Neutrophil (primary cell): ENCODE measurements at regions not wholly inside any gene's neighbourhood (a gene's known extent, or its start where the extent isn't known, plus 50 kb on each side); places are given as distances from the start of the nearest gene placed in this dataset.

ENCODE experiments used
- H3K27ac ChIP-seq: fragments of 200-600 bp; sonication (generic); 2 replicates; pipeline ENCODE4 v1.5.1; 2016; ENCODE audit warnings: mild to moderate bottlenecking, moderate library complexity
- H3K27me3 ChIP-seq: fragments of 200-600 bp; sonication (generic); 2 replicates; pipeline ENCODE4 v1.6.0; 2016; ENCODE audit warnings: mild to moderate bottlenecking
- H3K36me3 ChIP-seq: fragments of 200-600 bp; sonication (generic); 2 replicates; pipeline ENCODE4 v1.5.1; 2017
- H3K4me1 ChIP-seq, 2 experiments: fragments of 200-600 bp in 1 of 2; sonication (generic) in 1 of 2; 1 replicate in 1 of 2; 2 replicates in 1 of 2; pipeline versions ENCODE4 v1.5.1 to v1.6.1; 2013 to 2016; ENCODE audit warnings: low read depth in 1 of 2, low read length in 1 of 2, mild to moderate bottlenecking in 1 of 2, moderate library complexity in 1 of 2; ENCODE audit not compliant: control insufficient read depth in 1 of 2, insufficient read depth in 1 of 2
- H3K4me3 ChIP-seq, 2 experiments: fragments of 200-600 bp in 1 of 2; sonication (generic) in 1 of 2; 1 replicate in 1 of 2; 2 replicates in 1 of 2; pipeline ENCODE4 v1.5.1; 2013 to 2016; ENCODE audit warnings: low read depth in 1 of 2, low read length in 1 of 2, mild to moderate bottlenecking in 1 of 2, moderate library complexity in 1 of 2
- H3K9me3 ChIP-seq: fragments of 200-600 bp; sonication (generic); 2 replicates; pipeline ENCODE4 v1.5.1; 2016
- TF ChIP-seq, protein P1 (sequence below): fragments of 200-600 bp; sonication (generic); IDR thresholded peaks from 2 replicates; pipeline ENCODE4 v1.5.1; 2016; ENCODE audit warnings: antibody characterized with exemption

DNA sequence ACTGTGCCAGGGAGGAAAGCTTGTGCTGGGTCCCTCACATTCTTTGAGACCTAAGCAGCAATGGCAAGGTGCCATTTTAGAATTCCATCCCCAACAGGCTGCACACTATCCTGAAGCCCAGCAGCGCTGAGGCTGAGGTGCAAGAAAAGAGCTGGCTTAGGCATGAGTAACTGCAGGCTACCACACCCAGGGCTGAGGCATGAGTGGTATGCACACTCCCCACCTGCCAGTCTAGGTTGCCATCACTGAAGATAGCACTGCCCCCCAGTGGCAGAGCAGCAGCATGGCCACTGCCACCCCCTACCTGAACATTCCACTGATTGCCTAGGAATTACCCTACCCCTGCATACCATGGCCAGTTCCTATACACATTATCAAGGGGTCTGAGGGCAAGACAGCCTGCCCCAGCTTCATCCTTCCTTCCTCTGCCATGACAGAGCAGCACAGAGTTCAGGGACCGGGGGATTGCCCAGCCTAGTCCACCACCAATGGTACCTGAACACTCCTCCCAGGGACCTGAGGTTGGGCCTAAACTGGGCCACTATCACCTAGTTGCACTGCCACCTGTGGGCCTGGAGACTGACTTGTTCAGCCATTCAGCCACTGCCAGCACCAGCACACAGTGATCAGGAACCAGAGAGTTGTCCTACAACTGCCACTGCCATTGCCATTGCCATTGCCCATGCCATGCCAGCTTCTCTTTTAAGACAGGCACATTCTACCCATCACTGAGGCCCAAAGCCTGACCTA is 129.8 kb downstream of the SATB1 start:
- no peaks in the 10 kb centered on the region for H3K36me3 ChIP-seq
- H3K9me3 ChIP-seq: no peaks in the 10 kb centered on the region
- no peak overlapping the region for H3K4me3 ChIP-seq

GRCh38 chr3:18290157-18290556 is 135.0 kb downstream of the SATB1 start:
- no peak overlapping the region for H3K27ac ChIP-seq
- H3K36me3 ChIP-seq: no peaks in the 10 kb centered on the region
- TF ChIP-seq, protein P1, sequence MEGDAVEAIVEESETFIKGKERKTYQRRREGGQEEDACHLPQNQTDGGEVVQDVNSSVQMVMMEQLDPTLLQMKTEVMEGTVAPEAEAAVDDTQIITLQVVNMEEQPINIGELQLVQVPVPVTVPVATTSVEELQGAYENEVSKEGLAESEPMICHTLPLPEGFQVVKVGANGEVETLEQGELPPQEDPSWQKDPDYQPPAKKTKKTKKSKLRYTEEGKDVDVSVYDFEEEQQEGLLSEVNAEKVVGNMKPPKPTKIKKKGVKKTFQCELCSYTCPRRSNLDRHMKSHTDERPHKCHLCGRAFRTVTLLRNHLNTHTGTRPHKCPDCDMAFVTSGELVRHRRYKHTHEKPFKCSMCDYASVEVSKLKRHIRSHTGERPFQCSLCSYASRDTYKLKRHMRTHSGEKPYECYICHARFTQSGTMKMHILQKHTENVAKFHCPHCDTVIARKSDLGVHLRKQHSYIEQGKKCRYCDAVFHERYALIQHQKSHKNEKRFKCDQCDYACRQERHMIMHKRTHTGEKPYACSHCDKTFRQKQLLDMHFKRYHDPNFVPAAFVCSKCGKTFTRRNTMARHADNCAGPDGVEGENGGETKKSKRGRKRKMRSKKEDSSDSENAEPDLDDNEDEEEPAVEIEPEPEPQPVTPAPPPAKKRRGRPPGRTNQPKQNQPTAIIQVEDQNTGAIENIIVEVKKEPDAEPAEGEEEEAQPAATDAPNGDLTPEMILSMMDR: no peak
- H3K4me3 ChIP-seq: no peak overlapping the region
- no peaks in the 10 kb centered on the region for H3K4me1 ChIP-seq
- H3K9me3 ChIP-seq: no peaks in the 10 kb centered on the region
- no peaks in the 10 kb centered on the region for H3K27me3 ChIP-seq

More for the DNA sequence above, 129.8 kb downstream of the SATB1 start:
- TF ChIP-seq, protein P1: no peak
- Histone ChIP-seq H3K4me1 (no peaks in the 10 kb centered on the region), H3K27me3 (no peaks in the 10 kb centered on the region), H3K27ac (no peak overlapping the region)

DNA sequence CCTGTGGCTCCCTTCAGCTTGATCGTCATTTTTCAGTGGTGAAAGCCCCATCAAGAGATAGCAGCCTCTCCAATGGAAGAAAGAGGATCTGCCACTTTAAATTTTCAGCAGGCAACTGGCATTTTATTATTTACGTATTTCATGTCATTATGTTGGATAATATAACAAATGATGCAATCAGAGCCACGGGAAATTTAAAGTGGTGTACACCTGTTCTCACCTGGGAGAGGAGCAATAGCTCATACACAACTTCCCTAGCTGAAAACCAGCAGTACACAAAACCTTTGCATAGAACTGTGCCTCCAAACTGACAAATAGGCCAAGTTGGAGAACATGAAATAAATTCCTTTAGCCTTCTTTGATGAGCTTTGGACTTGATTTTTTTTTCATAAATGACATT is 136.9 kb downstream of the SATB1 start:
- Histone ChIP-seq H3K27ac (no peak overlapping the region), H3K36me3 (no peaks in the 10 kb centered on the region), H3K4me1 (no peaks in the 10 kb centered on the region), H3K9me3 (no peaks in the 10 kb centered on the region), H3K27me3 (no peaks in the 10 kb centered on the region), H3K4me3 (no peak overlapping the region)
- TF ChIP-seq, protein P1: no peak

- H3K27me3 ChIP-seq: no peaks in the 10 kb centered on the region
- TF ChIP-seq, protein P1: no peak
These were observed 140.4 kb downstream of the SATB1 start for GRCh38 chr3:18284716-18285115.

DNA sequence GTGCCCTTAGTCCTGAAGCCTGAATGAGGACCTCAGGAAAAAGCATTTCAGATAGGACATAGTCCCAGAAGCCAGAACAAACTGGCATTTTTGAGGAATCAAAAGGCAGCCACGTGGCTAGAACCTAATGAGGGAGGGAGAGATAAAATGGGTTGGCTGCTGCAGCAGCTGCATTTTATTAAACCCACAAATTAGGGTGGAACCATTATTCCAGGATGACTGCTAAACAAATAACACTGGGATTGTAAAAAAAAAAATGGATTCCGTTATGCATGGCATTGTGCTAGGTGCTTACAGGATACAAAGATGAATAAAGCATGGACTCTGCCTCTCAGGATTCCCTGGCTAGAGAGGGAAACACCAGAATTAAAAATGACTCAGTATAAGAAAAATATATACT is 141.5 kb downstream of the SATB1 start:
- TF ChIP-seq, protein P1: no peak
- Histone ChIP-seq H3K4me1 (no peaks in the 10 kb centered on the region), H3K36me3 (no peaks in the 10 kb centered on the region), H3K27ac (no peak overlapping the region), H3K27me3 (no peaks in the 10 kb centered on the region), H3K4me3 (no peak overlapping the region), H3K9me3 (no peaks in the 10 kb centered on the region)

More at GRCh38 chr3:18284716-18285115, 140.4 kb downstream of the SATB1 start:
- Histone ChIP-seq H3K36me3 (no peaks in the 10 kb centered on the region), H3K4me3 (no peak overlapping the region), H3K4me1 (no peaks in the 10 kb centered on the region), H3K27ac (no peak overlapping the region), H3K9me3 (no peaks in the 10 kb centered on the region)
